Stimulated activated CD8-positive, alpha-beta memory T cell treated with anti-CD3 and anti-CD28 coated beads, Interleukin-15, amount 100 ng/mL, for 24 hours (primary cell): ENCODE measurements at regions not wholly inside any gene's neighbourhood (a gene's known extent, or its start where the extent isn't known, plus 50 kb on each side); places are given as distances from the start of the nearest gene placed in this dataset.

Experiments used
- DNase-seq: peaks from one replicate; pipeline ENCODE4 v3.0.0-alpha.2; 2020; ENCODE audit warnings: low read depth

DNA sequence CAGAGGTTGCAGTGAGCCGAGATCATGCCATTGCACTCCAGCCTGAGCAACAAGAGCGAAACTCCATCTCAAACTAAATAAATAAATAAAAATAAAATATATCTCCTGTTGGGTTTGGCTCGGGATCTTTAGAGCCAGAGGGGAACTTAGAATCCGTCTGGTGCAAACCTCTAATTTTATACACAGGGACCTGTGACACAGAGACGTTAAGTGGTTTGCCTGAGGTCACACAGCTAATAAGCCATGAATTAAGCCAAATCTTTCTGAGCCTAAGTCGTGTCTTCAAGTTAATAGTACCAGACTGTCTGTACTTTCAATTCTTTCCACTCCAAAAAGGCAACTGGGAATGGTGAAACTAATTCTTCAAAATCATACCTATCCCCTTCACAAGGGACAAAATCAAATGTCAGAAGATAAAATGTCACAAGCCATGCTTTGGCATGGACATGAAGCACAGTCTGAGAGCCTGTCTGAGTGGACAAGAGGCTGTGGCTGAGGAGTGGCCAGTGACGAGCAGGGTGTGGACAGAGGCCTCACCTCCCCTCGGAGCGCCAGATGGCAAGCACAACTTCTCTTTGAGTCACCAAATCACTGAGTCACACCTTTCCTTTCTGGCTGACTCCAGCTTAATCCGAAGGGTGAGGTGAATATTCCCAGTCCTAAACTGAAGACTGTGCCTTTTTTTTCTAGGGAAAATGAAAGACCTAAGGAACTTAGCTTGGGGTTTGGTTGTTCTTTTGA lies 177.4 kb downstream of the TFAP2A start:
- no peak for DNase-seq

DNA sequence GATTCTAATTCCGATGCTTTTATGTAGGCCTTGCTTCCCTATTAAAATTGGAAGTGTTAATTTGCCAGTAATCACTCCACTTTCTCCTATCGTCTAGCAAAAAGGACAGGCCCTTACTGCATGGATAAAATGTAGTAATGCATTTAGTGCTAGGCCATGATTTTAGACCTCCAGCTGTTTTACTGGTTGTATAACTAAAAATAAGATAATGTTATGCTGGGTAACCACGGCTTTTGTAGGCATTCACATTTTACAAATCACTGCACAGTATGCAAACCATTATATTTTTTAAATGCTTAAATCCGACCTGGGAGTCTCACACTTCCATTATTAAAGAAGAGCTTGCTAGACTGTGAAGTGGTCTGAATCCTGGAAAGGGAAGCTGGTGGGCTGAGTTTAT lies 179.5 kb downstream of the TFAP2A start:
- DNase-seq, result no peak

GRCh38 chr6:10230531-10230930 lies 184.3 kb downstream of the TFAP2A start:
- no peak for DNase-seq

DNA sequence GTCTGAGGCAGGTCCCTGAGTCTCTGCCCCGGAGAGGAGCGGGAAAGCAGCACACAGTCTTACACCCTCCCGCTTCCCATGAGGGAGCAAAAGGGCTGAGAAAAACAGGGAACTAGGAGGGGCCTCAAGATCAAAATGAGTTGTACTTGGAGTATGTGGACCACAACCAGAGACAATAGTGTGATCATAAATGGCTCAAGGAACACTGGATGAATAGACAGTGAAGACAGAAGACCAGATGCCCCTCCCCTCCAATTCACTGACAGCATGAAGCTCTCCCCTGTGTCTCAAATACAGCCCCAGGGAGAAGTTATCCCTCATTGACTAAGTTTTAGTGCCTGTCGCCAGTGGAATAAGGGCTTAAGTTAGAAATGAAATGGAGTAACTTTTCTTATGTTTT lies 191.0 kb downstream of the TFAP2A start:
- no peak for DNase-seq

- DNase-seq, result no peak
These were observed 193.7 kb downstream of the TFAP2A start for GRCh38 chr6:10221178-10221577.

- DNase-seq, result no peak
These were observed 195.4 kb downstream of the TFAP2A start for GRCh38 chr6:10219510-10219909.

GRCh38 chr6:10217111-10217510 lies 197.8 kb downstream of the TFAP2A start:
- DNase-seq, result no peak

- no peak for DNase-seq
These were observed 199.4 kb downstream of the TFAP2A start for GRCh38 chr6:10215326-10216110.

GRCh38 chr6:10210052-10210451 lies 204.8 kb downstream of the TFAP2A start:
- DNase-seq, result no peak

GRCh38 chr6:10205892-10206291 lies 209.0 kb downstream of the TFAP2A start:
- DNase-seq, result no peak

- DNase-seq, result no peak
These were observed 209.8 kb downstream of the TFAP2A start for GRCh38 chr6:10205120-10205519.

- no peak for DNase-seq
These were observed 211.2 kb downstream of the TFAP2A start for GRCh38 chr6:10203651-10204050.

GRCh38 chr6:10202581-10202980 lies 212.3 kb downstream of the TFAP2A start:
- no peak for DNase-seq

DNA sequence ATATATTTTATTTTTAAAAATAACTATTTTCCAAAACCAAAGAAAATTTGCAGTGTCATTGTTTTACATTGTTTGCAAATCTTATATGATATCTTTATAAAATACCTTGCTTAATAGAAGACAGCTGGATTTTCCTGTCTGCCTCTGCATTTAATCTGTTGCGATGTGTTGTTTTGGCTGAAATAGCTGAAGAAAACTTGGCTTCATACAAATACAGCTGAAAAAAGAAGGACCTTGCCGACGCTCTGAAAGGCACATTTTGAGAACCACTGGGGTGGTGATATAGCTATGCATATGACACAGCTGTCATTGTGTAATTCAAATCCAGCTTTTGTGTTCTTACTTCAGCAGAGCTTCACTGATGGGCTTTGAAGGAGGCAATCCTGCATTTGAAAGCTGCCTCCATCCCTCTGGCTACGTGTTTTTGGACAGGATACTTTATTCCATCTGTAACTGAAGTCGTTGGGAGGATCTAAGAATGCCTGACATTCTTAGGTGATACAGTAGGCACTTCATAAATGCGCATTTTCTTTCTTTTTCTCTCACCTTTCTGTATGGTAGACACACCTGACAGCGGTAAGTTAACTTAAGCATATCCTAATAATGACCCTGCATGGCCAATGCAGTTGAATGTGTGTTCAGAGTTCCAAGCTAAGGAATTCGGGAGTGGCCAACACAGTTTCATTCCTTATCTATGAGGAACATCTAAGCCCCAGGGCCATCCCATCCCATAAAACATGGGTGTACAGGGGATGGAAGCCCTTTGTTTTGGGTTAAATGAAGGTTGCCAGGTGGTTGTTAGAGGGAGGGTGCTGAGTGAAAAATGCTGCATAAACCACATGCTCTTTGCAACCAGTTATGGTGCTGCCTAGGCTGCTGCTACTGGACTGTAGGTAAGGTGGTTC lies 213.0 kb downstream of the TFAP2A start:
- DNase-seq, result no peak

GRCh38 chr6:10196090-10196489 lies 218.8 kb downstream of the TFAP2A start:
- no peak for DNase-seq

- no peak for DNase-seq
These were observed 219.8 kb downstream of the TFAP2A start for GRCh38 chr6:10194816-10195672.

DNA sequence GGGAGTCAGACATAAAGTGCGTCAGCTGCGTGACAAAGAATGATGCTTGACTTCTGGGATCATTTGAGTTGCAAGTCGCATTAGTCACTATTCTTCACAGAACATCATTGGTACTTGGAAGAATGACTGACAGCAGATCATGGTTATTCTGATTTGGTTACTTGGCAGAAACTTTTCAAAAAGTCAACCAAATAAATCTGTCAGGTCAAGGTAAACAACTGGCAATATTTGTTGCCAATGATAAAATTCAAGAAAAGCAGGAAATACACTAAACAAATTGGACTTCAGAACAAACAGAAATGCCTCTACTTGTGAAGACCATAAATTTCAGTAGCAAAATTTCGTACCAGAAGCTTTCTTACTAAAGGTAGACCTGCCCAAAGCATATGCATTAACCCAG lies 221.6 kb downstream of the TFAP2A start:
- DNase-seq, result no peak

DNA sequence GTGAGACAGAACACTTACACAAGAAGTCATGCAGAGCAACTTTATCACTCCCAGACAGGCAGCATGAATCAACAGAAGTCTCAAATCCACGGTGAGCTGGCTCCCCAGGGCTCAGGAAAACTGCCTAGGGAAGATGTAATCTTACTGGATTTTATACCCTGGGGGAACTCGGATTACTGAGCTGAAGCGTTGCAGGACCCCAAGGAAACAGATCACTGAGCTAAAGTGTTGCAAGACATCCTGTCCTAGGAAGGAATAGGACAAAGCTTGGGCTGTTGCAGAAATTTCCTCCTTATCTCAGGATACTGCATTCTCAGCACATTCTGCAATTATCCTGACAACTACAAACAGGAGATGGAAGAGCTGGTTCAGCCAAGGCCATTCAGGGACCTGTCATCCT lies 224.8 kb downstream of the TFAP2A start:
- DNase-seq, result no peak

DNA sequence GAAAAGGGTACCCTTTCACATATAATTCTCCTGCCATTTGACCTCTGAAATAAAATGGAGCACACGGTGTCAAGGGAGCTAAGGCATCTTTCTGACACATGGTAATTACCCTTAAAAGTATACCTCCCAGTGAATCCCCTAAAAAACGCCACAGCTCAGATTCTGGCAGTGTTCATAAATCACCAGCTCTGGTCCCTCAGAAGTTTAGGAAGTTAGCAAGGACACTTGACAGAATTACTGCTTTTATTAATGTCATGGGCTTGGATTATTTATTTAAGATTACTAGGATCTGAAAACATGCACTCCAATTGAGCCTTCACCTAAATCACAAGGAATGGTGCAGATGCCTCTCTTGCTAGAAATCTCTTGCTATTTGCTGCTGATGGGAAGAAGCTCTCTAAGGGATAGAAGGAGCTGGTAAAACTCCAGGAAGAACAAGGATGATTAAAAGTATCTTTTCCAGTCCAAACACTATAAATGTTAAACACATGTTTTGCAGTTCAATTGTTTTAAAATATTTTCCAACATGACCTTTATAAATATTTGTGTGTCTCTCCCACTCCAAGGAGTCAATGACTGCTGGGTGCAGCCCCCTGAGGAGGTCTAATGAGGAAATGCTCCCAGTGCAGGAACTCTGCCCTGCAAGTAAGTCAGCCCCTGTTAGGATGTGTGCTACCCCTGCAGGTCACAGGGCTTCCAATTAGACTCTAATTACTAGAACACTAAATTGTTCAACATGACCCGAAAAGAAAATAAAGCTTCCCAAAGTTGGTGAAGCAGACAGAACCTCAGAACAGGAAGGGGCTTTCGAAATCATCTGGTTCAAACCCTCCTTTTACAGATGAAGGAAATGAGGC lies 230.3 kb downstream of the TFAP2A start:
- no peak for DNase-seq
